GM23248 (cell line): ENCODE measurements at regions not wholly inside any gene's neighbourhood (a gene's known extent, or its start where the extent isn't known, plus 50 kb on each side); places are given as distances from the start of the nearest gene placed in this dataset.

Experiments
- DNase-seq: peaks from one replicate; pipeline ENCODE4 v3.0.0-alpha.2; 2015
- H2AFZ ChIP-seq: fragments of 200-600 bp; sonication (generic); 2 replicates; pipeline ENCODE4 v1.6.1; 2016; ENCODE audit warnings: antibody characterized with exemption
- H3F3A ChIP-seq: fragments of 200-600 bp; sonication (generic); 2 replicates; pipeline ENCODE4 v1.6.1; 2016; ENCODE audit warnings: mild to moderate bottlenecking, antibody characterized with exemption, mixed run types; ENCODE audit not compliant: insufficient read depth
- H3K27ac ChIP-seq: fragments of 200-600 bp; sonication (generic); 2 replicates; pipeline ENCODE4 v1.5.1; 2016; ENCODE audit warnings: mild to moderate bottlenecking
- H3K27me3 ChIP-seq: fragments of 200-600 bp; sonication (generic); replicated peaks from 2 replicates; pipeline ENCODE4 v1.6.1; 2016; ENCODE audit warnings: mild to moderate bottlenecking; ENCODE audit not compliant: insufficient read depth
- H3K36me3 ChIP-seq: fragments of 200-600 bp; sonication (generic); 2 replicates; pipeline ENCODE4 v1.6.1; 2016; ENCODE audit warnings: low read depth, mild to moderate bottlenecking
- H3K4me1 ChIP-seq: fragments of 200-600 bp; sonication (generic); 2 replicates; pipeline ENCODE4 v1.6.1; 2016; ENCODE audit warnings: mild to moderate bottlenecking; ENCODE audit not compliant: insufficient read depth
- H3K4me2 ChIP-seq: fragments of 200-600 bp; sonication (generic); one replicate; pipeline ENCODE4 v1.6.1; 2016; ENCODE audit warnings: mild to moderate bottlenecking; ENCODE audit not compliant: unreplicated experiment
- H3K4me3 ChIP-seq: fragments of 200-600 bp; sonication (generic); 2 replicates; pipeline ENCODE4 v1.5.1; 2016; ENCODE audit warnings: mild to moderate bottlenecking
- H3K79me2 ChIP-seq: fragments of 200-600 bp; sonication (generic); 2 replicates; pipeline ENCODE4 v1.6.1; 2016; ENCODE audit warnings: mild to moderate bottlenecking; ENCODE audit not compliant: insufficient read depth
- H3K9ac ChIP-seq: fragments of 200-600 bp; sonication (generic); 2 replicates; pipeline ENCODE4 v1.6.1; 2016; ENCODE audit warnings: mild to moderate bottlenecking
- H3K9me2 ChIP-seq: fragments of 200-600 bp; sonication (generic); 2 replicates; pipeline ENCODE4 v1.6.1; 2016; ENCODE audit warnings: mixed run types, mild to moderate bottlenecking, moderate library complexity; ENCODE audit not compliant: insufficient read depth
- H3K9me3 ChIP-seq: fragments of 200-600 bp; sonication (generic); one replicate; pipeline ENCODE4 v1.6.1; 2017; ENCODE audit warnings: low read depth
- H4K20me1 ChIP-seq: fragments of 200-600 bp; sonication (generic); 2 replicates; pipeline ENCODE4 v1.6.0; 2016; ENCODE audit not compliant: insufficient read depth
- EZH2 ChIP-seq: fragments of 200-600 bp; sonication (generic); IDR thresholded peaks from 2 replicates; pipeline ENCODE4 v1.6.1; 2018; ENCODE audit warnings: antibody characterized with exemption, mild to moderate bottlenecking; ENCODE audit not compliant: insufficient read depth, poor library complexity, severe bottlenecking
- EZH2phosphoT487 ChIP-seq: fragments of 200-600 bp; sonication (generic); IDR thresholded peaks from 2 replicates; pipeline ENCODE4 v1.6.1; 2018; ENCODE audit warnings: antibody characterized with exemption, moderate library complexity, mild to moderate bottlenecking, low read depth; ENCODE audit not compliant: insufficient read depth
- WGBS, 2 experiments: methylation state at CpG; one replicate each; pipeline ENCODE4 v1.1.6; 2015 to 2017; ENCODE audit warnings: low lambda C conversion rate in 2 of 2, low coverage in 1 of 2; ENCODE audit errors: missing lambda C conversion rate in 2 of 2; 5-methylcytosine and 5-hydroxymethylcytosine counted together
- in situ Hi-C: fragments of 300-500 bp; cut with MboI; formaldehyde crosslinking; loops from 2 replicates; pipeline ENCODE4 v1.15.0; 2020

- H3K4me2 ChIP-seq: no peak overlapping the region
- 77 to 80% methylated on average over 3 of the region's 3 CpGs for WGBS, 2 experiments
- H3K4me3 ChIP-seq: no peak overlapping the region
- no peak overlapping the region for H3K27ac ChIP-seq
- in situ Hi-C loops: no loop called here
- DNase-seq: no peak
- no peaks in the 10 kb centered on the region for H3K36me3 ChIP-seq
- H3K9me3 ChIP-seq: no peaks in the 10 kb centered on the region
- no peaks in the 10 kb centered on the region for H3F3A ChIP-seq
- H3K27me3 ChIP-seq: no peaks in the 10 kb centered on the region
- H4K20me1 ChIP-seq: no peaks in the 10 kb centered on the region
- H3K79me2 ChIP-seq: no peaks in the 10 kb centered on the region
- TF ChIP-seq EZH2 (no peak), EZH2phosphoT487 (no peak)
- no peak overlapping the region for H3K9ac ChIP-seq
- H3K9me2 ChIP-seq: no peaks in the 10 kb centered on the region
- no peak overlapping the region for H2AFZ ChIP-seq
- H3K4me1 ChIP-seq: peaks cover 5% of the 10 kb centered on the region; the same call in 1 of the 2 replicates
These were observed 139.0 kb upstream of the ACTBL2 start for GRCh38 chr5:57621624-57622023.

GRCh38 chr5:57618767-57619381, 136.3 kb upstream of the ACTBL2 start:
- WGBS, 2 experiments: 73 to 80% methylated on average over 4 of the region's 4 CpGs
- no peak overlapping the region for H2AFZ ChIP-seq

GRCh38 chr5:57613741-57614140, 131.1 kb upstream of the ACTBL2 start:
- H3K9ac ChIP-seq: no peak overlapping the region
- H3F3A ChIP-seq: no peaks in the 10 kb centered on the region
- H3K4me3 ChIP-seq: no peak overlapping the region
- TF ChIP-seq EZH2: no peak
- no peak for TF ChIP-seq EZH2phosphoT487
- no peak overlapping the region for H3K4me2 ChIP-seq
- H3K36me3 ChIP-seq: no peaks in the 10 kb centered on the region
- H2AFZ ChIP-seq: no peak overlapping the region
- in situ Hi-C loops: no loop called here
- no peaks in the 10 kb centered on the region for H3K79me2 ChIP-seq
- H3K27me3 ChIP-seq: no peaks in the 10 kb centered on the region
- no peaks in the 10 kb centered on the region for H4K20me1 ChIP-seq
- no peaks in the 10 kb centered on the region for H3K9me2 ChIP-seq
- no peaks in the 10 kb centered on the region for H3K4me1 ChIP-seq
- no peak for DNase-seq
- no peaks in the 10 kb centered on the region for H3K9me3 ChIP-seq
- H3K27ac ChIP-seq: no peak overlapping the region

More at GRCh38 chr5:57618767-57619381, 136.3 kb upstream of the ACTBL2 start:
- no peak overlapping the region for H3K4me3 ChIP-seq
- H3K9me3 ChIP-seq: no peaks in the 10 kb centered on the region
- H3K4me2 ChIP-seq: no peak overlapping the region
- no peaks in the 10 kb centered on the region for H3K9me2 ChIP-seq
- no peaks in the 10 kb centered on the region for H3K36me3 ChIP-seq
- DNase-seq: no peak
- no peak overlapping the region for H3K27ac ChIP-seq
- H3K79me2 ChIP-seq: no peaks in the 10 kb centered on the region
- TF ChIP-seq EZH2 (no peak), EZH2phosphoT487 (no peak)
- no peaks in the 10 kb centered on the region for H4K20me1 ChIP-seq
- no peaks in the 10 kb centered on the region for H3K27me3 ChIP-seq
- H3K4me1 ChIP-seq: peaks cover 5% of the 10 kb centered on the region; the same call in 1 of the 2 replicates
- H3K9ac ChIP-seq: no peak overlapping the region
- no peaks in the 10 kb centered on the region for H3F3A ChIP-seq
- in situ Hi-C loops: no loop called here

- 83 to 86% methylated on average over 2 of the region's 2 CpGs for WGBS, 2 experiments
- in situ Hi-C loops: no loop called here
These were observed 128.6 kb upstream of the ACTBL2 start for GRCh38 chr5:57611177-57611576.

GRCh38 chr5:57608542-57608941, 125.9 kb upstream of the ACTBL2 start:
- H3K79me2 ChIP-seq: no peaks in the 10 kb centered on the region
- no peak overlapping the region for H2AFZ ChIP-seq
- H3K9ac ChIP-seq: no peak overlapping the region
- no peak overlapping the region for H3K4me3 ChIP-seq
- no peak for DNase-seq
- H4K20me1 ChIP-seq: no peaks in the 10 kb centered on the region
- no peaks in the 10 kb centered on the region for H3K9me2 ChIP-seq
- TF ChIP-seq EZH2phosphoT487 (no peak), EZH2 (no peak)
- H3F3A ChIP-seq: no peaks in the 10 kb centered on the region
- H3K4me2 ChIP-seq: no peak overlapping the region
- H3K27ac ChIP-seq: no peak overlapping the region
- peaks cover 7% of the 10 kb centered on the region; the same call in 1 of the 2 replicates for H3K27me3 ChIP-seq
- H3K4me1 ChIP-seq: no peaks in the 10 kb centered on the region
- in situ Hi-C loops: no loop called here
- no peaks in the 10 kb centered on the region for H3K36me3 ChIP-seq
- H3K9me3 ChIP-seq: no peaks in the 10 kb centered on the region

More at GRCh38 chr5:57611177-57611576, 128.6 kb upstream of the ACTBL2 start:
- H2AFZ ChIP-seq: no peak overlapping the region
- H3K9me2 ChIP-seq: no peaks in the 10 kb centered on the region
- peaks cover 7% of the 10 kb centered on the region; the same call in 1 of the 2 replicates for H3K27me3 ChIP-seq
- TF ChIP-seq EZH2phosphoT487 (no peak), EZH2 (no peak)
- no peak overlapping the region for H3K4me2 ChIP-seq
- H4K20me1 ChIP-seq: no peaks in the 10 kb centered on the region
- no peaks in the 10 kb centered on the region for H3K36me3 ChIP-seq
- no peaks in the 10 kb centered on the region for H3K4me1 ChIP-seq
- DNase-seq: no peak
- no peaks in the 10 kb centered on the region for H3K79me2 ChIP-seq
- H3K9me3 ChIP-seq: no peaks in the 10 kb centered on the region
- H3F3A ChIP-seq: no peaks in the 10 kb centered on the region
- H3K9ac ChIP-seq: no peak overlapping the region
- H3K4me3 ChIP-seq: no peak overlapping the region
- no peak overlapping the region for H3K27ac ChIP-seq
